ENCODE measurements at regions not wholly inside any gene's neighbourhood (a gene's known extent, or its start where the extent isn't known, plus 50 kb on each side); places are given as distances from the start of the nearest gene placed in this dataset.

- Histone ChIP-seq H3K4me3 (ENCODE audit: low read length in 2 of 2) (no peak overlapping the region), H3K27me3 (ENCODE audit: insufficient read depth, low read length) (no peaks in the 10 kb centered on the region), H3K4me1 (ENCODE audit: insufficient read depth, low read length) (no peaks in the 10 kb centered on the region), H3K36me3 (ENCODE audit: insufficient read depth, low read length) (no peaks in the 10 kb centered on the region), H3K9me3 (ENCODE audit: control insufficient read depth in 1 of 2, low read length in 2 of 2) (no peaks in the 10 kb centered on the region), H3K27ac (ENCODE audit: low read depth, low read length) (no peak overlapping the region)
- intact Hi-C loops (cut with micrococcal nuclease) = no loop called here
- H3K9me3 Mint-ChIP-seq = peaks cover 0 to 13% (median 7%) of the 10 kb centered on the region in 8 donors
- ChIA-PET POLR2A (ENCODE audit: partially characterized antibody) (no interaction called here), CTCF (ENCODE audit: partially characterized antibody) (no interaction called here)
- no peaks in the 10 kb centered on the region for H3K36me3 Mint-ChIP-seq
- H3K4me3 Mint-ChIP-seq = no peak overlapping the region
- no peaks in the 10 kb centered on the region for H3K27me3 Mint-ChIP-seq
- no peak for DNase-seq
- H3K4me1 Mint-ChIP-seq = no peaks in the 10 kb centered on the region
- no peak overlapping the region for H3K27ac Mint-ChIP-seq
These were observed 1570.6 kb downstream of the BRINP3 start for GRCh38 chr1:188906921-188907641.

GRCh38 chr1:188930382-188930781 is 1547.3 kb downstream of the BRINP3 start:
- H3K4me1 ChIP-seq (ENCODE audit: insufficient read depth, low read length) = no peaks in the 10 kb centered on the region
- Mint-ChIP-seq H3K27ac (no peak overlapping the region), H3K9me3 (peaks cover 2 to 13% (median 4%) of the 10 kb centered on the region in 8 donors), H3K36me3 (no peaks in the 10 kb centered on the region), H3K4me3 (no peak overlapping the region), H3K27me3 (no peaks in the 10 kb centered on the region), H3K4me1 (no peaks in the 10 kb centered on the region)
- intact Hi-C loops (cut with micrococcal nuclease) = no loop called here
- POLR2A ChIA-PET (ENCODE audit: partially characterized antibody) = no interaction called here
- no peaks in the 10 kb centered on the region for H3K9me3 ChIP-seq (ENCODE audit: control insufficient read depth in 1 of 2, low read length in 2 of 2)
- no peak overlapping the region for H3K27ac ChIP-seq (ENCODE audit: low read depth, low read length)
- H3K4me3 ChIP-seq (ENCODE audit: low read length in 2 of 2) = no peak overlapping the region
- H3K36me3 ChIP-seq (ENCODE audit: insufficient read depth, low read length) = no peaks in the 10 kb centered on the region
- DNase-seq = no peak
- H3K27me3 ChIP-seq (ENCODE audit: insufficient read depth, low read length) = no peaks in the 10 kb centered on the region
- CTCF ChIA-PET (ENCODE audit: partially characterized antibody) = no interaction called here

GRCh38 chr1:188931506-188931905 is 1546.2 kb downstream of the BRINP3 start:
- Mint-ChIP-seq H3K27ac (no peak overlapping the region), H3K4me1 (no peaks in the 10 kb centered on the region), H3K4me3 (no peak overlapping the region), H3K36me3 (no peaks in the 10 kb centered on the region), H3K27me3 (no peaks in the 10 kb centered on the region), H3K9me3 (peaks cover 2 to 13% (median 4%) of the 10 kb centered on the region in 8 donors)
- CTCF ChIA-PET (ENCODE audit: partially characterized antibody) = no interaction called here
- H3K4me1 ChIP-seq (ENCODE audit: insufficient read depth, low read length) = no peaks in the 10 kb centered on the region
- H3K27me3 ChIP-seq (ENCODE audit: insufficient read depth, low read length) = no peaks in the 10 kb centered on the region
- H3K36me3 ChIP-seq (ENCODE audit: insufficient read depth, low read length) = no peaks in the 10 kb centered on the region
- intact Hi-C loops (cut with micrococcal nuclease) = no loop called here
- no peak for DNase-seq
- POLR2A ChIA-PET (ENCODE audit: partially characterized antibody) = no interaction called here
- H3K4me3 ChIP-seq (ENCODE audit: low read length in 2 of 2) = no peak overlapping the region
- no peaks in the 10 kb centered on the region for H3K9me3 ChIP-seq (ENCODE audit: control insufficient read depth in 1 of 2, low read length in 2 of 2)
- H3K27ac ChIP-seq (ENCODE audit: low read depth, low read length) = no peak overlapping the region

- Mint-ChIP-seq H3K9me3 (peaks cover 0 to 6% (median 1%) of the 10 kb centered on the region in 8 donors), H3K27me3 (no peaks in the 10 kb centered on the region), H3K4me1 (no peaks in the 10 kb centered on the region), H3K27ac (no peak overlapping the region), H3K4me3 (no peak overlapping the region), H3K36me3 (no peaks in the 10 kb centered on the region)
- CTCF ChIA-PET (ENCODE audit: partially characterized antibody) = no interaction called here
- H3K4me1 ChIP-seq (ENCODE audit: insufficient read depth, low read length) = no peaks in the 10 kb centered on the region
- H3K36me3 ChIP-seq (ENCODE audit: insufficient read depth, low read length) = no peaks in the 10 kb centered on the region
- POLR2A ChIA-PET (ENCODE audit: partially characterized antibody) = no interaction called here
- H3K27ac ChIP-seq (ENCODE audit: low read depth, low read length) = no peak overlapping the region
- intact Hi-C loops (cut with micrococcal nuclease) = no loop called here
- no peaks in the 10 kb centered on the region for H3K9me3 ChIP-seq (ENCODE audit: control insufficient read depth in 1 of 2, low read length in 2 of 2)
- H3K4me3 ChIP-seq (ENCODE audit: low read length in 2 of 2) = no peak overlapping the region
- no peak for DNase-seq
- no peaks in the 10 kb centered on the region for H3K27me3 ChIP-seq (ENCODE audit: insufficient read depth, low read length)
These were observed 1539.6 kb downstream of the BRINP3 start for GRCh38 chr1:188937965-188938551.

- no peaks in the 10 kb centered on the region for H3K27me3 Mint-ChIP-seq
- no peaks in the 10 kb centered on the region for H3K36me3 ChIP-seq (ENCODE audit: insufficient read depth, low read length)
- H3K27ac Mint-ChIP-seq = no peak overlapping the region
- H3K4me3 ChIP-seq (ENCODE audit: low read length in 2 of 2) = no peak overlapping the region
- POLR2A ChIA-PET (ENCODE audit: partially characterized antibody) = no interaction called here
- no peak overlapping the region for H3K4me3 Mint-ChIP-seq
- no peaks in the 10 kb centered on the region for H3K36me3 Mint-ChIP-seq
- no peaks in the 10 kb centered on the region for H3K27me3 ChIP-seq (ENCODE audit: insufficient read depth, low read length)
- peaks cover 0 to 6% (median 2%) of the 10 kb centered on the region in 8 donors for H3K9me3 Mint-ChIP-seq
- no peaks in the 10 kb centered on the region for H3K4me1 Mint-ChIP-seq
- CTCF ChIA-PET (ENCODE audit: partially characterized antibody) = no interaction called here
- H3K4me1 ChIP-seq (ENCODE audit: insufficient read depth, low read length) = no peaks in the 10 kb centered on the region
- no peaks in the 10 kb centered on the region for H3K9me3 ChIP-seq (ENCODE audit: control insufficient read depth in 1 of 2, low read length in 2 of 2)
- intact Hi-C loops (cut with micrococcal nuclease) = no loop called here
- DNase-seq = no peak
- H3K27ac ChIP-seq (ENCODE audit: low read depth, low read length) = no peak overlapping the region
These were observed 1535.7 kb downstream of the BRINP3 start for GRCh38 chr1:188941986-188942385.

GRCh38 chr1:188949701-188950100 is 1528.0 kb downstream of the BRINP3 start:
- no peak for DNase-seq
- POLR2A ChIA-PET (ENCODE audit: partially characterized antibody) = no interaction called here
- Histone ChIP-seq H3K4me1 (ENCODE audit: insufficient read depth, low read length) (no peaks in the 10 kb centered on the region), H3K4me3 (ENCODE audit: low read length in 2 of 2) (no peak overlapping the region), H3K9me3 (ENCODE audit: control insufficient read depth in 1 of 2, low read length in 2 of 2) (no peaks in the 10 kb centered on the region), H3K27ac (ENCODE audit: low read depth, low read length) (no peak overlapping the region), H3K27me3 (ENCODE audit: insufficient read depth, low read length) (no peaks in the 10 kb centered on the region), H3K36me3 (ENCODE audit: insufficient read depth, low read length) (no peaks in the 10 kb centered on the region)
- Mint-ChIP-seq H3K27me3 (no peaks in the 10 kb centered on the region), H3K36me3 (no peaks in the 10 kb centered on the region), H3K4me3 (no peak overlapping the region), H3K27ac (no peak overlapping the region), H3K4me1 (no peaks in the 10 kb centered on the region), H3K9me3 (peaks cover 0 to 27% (median 5%) of the 10 kb centered on the region in 8 donors)
- CTCF ChIA-PET (ENCODE audit: partially characterized antibody) = no interaction called here
- intact Hi-C loops (cut with micrococcal nuclease) = no loop called here

- H3K4me3 Mint-ChIP-seq = no peak overlapping the region
- no peaks in the 10 kb centered on the region for H3K4me1 Mint-ChIP-seq
- Histone ChIP-seq H3K9me3 (ENCODE audit: control insufficient read depth in 1 of 2, low read length in 2 of 2) (no peaks in the 10 kb centered on the region), H3K27ac (ENCODE audit: low read depth, low read length) (no peak overlapping the region), H3K36me3 (ENCODE audit: insufficient read depth, low read length) (no peaks in the 10 kb centered on the region), H3K4me3 (ENCODE audit: low read length in 2 of 2) (no peak overlapping the region), H3K27me3 (ENCODE audit: insufficient read depth, low read length) (no peaks in the 10 kb centered on the region), H3K4me1 (ENCODE audit: insufficient read depth, low read length) (no peaks in the 10 kb centered on the region)
- intact Hi-C loops (cut with micrococcal nuclease) = no loop called here
- H3K9me3 Mint-ChIP-seq = peaks cover 2 to 41% (median 15%) of the 10 kb centered on the region in 8 donors
- POLR2A ChIA-PET (ENCODE audit: partially characterized antibody) = no interaction called here
- H3K27me3 Mint-ChIP-seq = no peaks in the 10 kb centered on the region
- CTCF ChIA-PET (ENCODE audit: partially characterized antibody) = no interaction called here
- no peak for DNase-seq
- no peak overlapping the region for H3K27ac Mint-ChIP-seq
- H3K36me3 Mint-ChIP-seq = no peaks in the 10 kb centered on the region
These were observed 1519.1 kb downstream of the BRINP3 start for GRCh38 chr1:188958461-188959115.
